ENCODE measurements at regions not wholly inside any gene's neighbourhood (a gene's known extent, or its start where the extent isn't known, plus 50 kb on each side); places are given as distances from the start of the nearest gene placed in this dataset.

- H3K27me3 ChIP-seq (ENCODE audit: insufficient read depth, low read length): no peaks in the 10 kb centered on the region
- no peaks in the 10 kb centered on the region for H3K4me1 ChIP-seq (ENCODE audit: insufficient read depth, low read length)
- no peaks in the 10 kb centered on the region for H3K36me3 ChIP-seq (ENCODE audit: insufficient read depth, low read depth, low read length)
- H3K9me3 ChIP-seq (ENCODE audit: insufficient read depth, low read depth, low read length): no peaks in the 10 kb centered on the region
- H3K27ac ChIP-seq (ENCODE audit: low read length): no peak overlapping the region
- no peak overlapping the region for H3K9ac ChIP-seq (ENCODE audit: low read depth, low read length)
- no peak overlapping the region for H3K4me3 ChIP-seq (ENCODE audit: low read length)
These were observed 179.8 kb downstream of the PRR20E start for GRCh38 chr13:57346786-57347185.

DNA sequence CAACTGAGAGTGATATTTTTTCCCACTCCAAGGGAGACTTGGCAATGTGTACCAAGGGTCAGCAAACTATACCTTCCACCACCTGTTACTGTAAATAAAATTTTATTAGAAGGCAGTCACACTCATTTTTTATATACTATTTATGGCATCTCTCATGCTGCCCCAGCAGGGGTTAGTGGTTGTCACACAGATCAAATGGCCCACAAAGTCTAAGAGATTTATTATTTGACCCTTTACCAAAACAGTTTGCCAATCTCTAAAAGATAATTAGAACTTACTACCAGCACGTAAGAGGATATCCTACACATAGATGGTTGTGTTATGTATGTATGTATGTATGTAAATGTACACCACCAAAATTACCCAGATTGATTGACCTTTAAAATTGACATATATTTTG is 185.1 kb downstream of the PRR20E start:
- no peaks in the 10 kb centered on the region for H3K36me3 ChIP-seq (ENCODE audit: insufficient read depth, low read depth, low read length)
- no peaks in the 10 kb centered on the region for H3K9me3 ChIP-seq (ENCODE audit: insufficient read depth, low read depth, low read length)
- no peaks in the 10 kb centered on the region for H3K27me3 ChIP-seq (ENCODE audit: insufficient read depth, low read length)
- H3K27ac ChIP-seq (ENCODE audit: low read length): no peak overlapping the region
- no peaks in the 10 kb centered on the region for H3K4me1 ChIP-seq (ENCODE audit: insufficient read depth, low read length)
- H3K4me3 ChIP-seq (ENCODE audit: low read length): no peak overlapping the region
- no peak overlapping the region for H3K9ac ChIP-seq (ENCODE audit: low read depth, low read length)

DNA sequence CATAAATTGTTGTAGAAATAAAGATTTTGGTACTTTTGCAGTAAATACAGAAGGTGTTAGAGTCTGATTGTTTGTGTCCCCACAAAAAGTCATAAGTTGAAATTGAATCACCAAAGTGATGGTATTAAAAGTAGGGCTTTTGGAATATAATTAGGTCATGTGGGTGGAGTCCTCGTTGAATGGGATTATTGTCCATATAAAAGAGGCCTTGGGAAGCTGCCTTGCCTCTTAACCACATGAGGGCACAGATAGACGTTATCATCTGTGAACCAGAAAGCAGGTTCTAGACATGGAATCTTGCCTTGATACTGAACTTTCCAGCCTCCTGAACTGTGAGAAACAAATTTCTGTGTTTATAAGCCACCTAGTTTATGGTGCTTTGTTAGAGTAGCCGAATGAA is 186.8 kb downstream of the PRR20E start:
- no peak overlapping the region for H3K9ac ChIP-seq (ENCODE audit: low read depth, low read length)
- no peaks in the 10 kb centered on the region for H3K27me3 ChIP-seq (ENCODE audit: insufficient read depth, low read length)
- no peaks in the 10 kb centered on the region for H3K9me3 ChIP-seq (ENCODE audit: insufficient read depth, low read depth, low read length)
- no peak overlapping the region for H3K4me3 ChIP-seq (ENCODE audit: low read length)
- H3K27ac ChIP-seq (ENCODE audit: low read length): no peak overlapping the region
- no peaks in the 10 kb centered on the region for H3K36me3 ChIP-seq (ENCODE audit: insufficient read depth, low read depth, low read length)
- H3K4me1 ChIP-seq (ENCODE audit: insufficient read depth, low read length): no peaks in the 10 kb centered on the region

DNA sequence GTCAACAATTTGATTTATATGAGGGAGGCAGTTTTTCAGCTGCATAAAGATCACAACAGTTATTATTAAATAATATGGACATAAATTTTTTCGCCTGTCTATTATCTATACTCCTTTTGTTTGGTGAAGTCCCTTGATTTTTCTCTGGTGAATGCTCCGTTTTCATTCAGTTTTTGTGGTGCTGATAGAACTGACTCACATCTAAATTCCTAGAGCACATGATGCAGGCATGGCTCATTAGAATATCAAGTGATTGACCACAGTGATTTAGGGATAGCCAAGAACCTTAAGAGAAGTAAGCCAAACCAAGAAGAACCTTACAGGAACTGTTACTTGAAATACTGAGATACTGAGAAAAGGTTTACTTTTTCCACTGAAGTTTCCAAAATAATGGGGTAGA is 208.9 kb downstream of the PRR20E start:
- Histone ChIP-seq H3K4me3 (ENCODE audit: low read length) (no peak overlapping the region), H3K9me3 (ENCODE audit: insufficient read depth, low read depth, low read length) (no peaks in the 10 kb centered on the region), H3K4me1 (ENCODE audit: insufficient read depth, low read length) (no peaks in the 10 kb centered on the region), H3K36me3 (ENCODE audit: insufficient read depth, low read depth, low read length) (no peaks in the 10 kb centered on the region), H3K27ac (ENCODE audit: low read length) (no peak overlapping the region), H3K27me3 (ENCODE audit: insufficient read depth, low read length) (no peaks in the 10 kb centered on the region), H3K9ac (ENCODE audit: low read depth, low read length) (no peak overlapping the region)

- H3K4me3 ChIP-seq (ENCODE audit: low read length): no peak overlapping the region
- H3K9me3 ChIP-seq (ENCODE audit: insufficient read depth, low read depth, low read length): no peaks in the 10 kb centered on the region
- no peak overlapping the region for H3K9ac ChIP-seq (ENCODE audit: low read depth, low read length)
- H3K4me1 ChIP-seq (ENCODE audit: insufficient read depth, low read length): 0 out of 2 replicates have a peak, but pooled peaks cover 2% of the 10 kb centered on the region
- H3K36me3 ChIP-seq (ENCODE audit: insufficient read depth, low read depth, low read length): no peaks in the 10 kb centered on the region
- H3K27ac ChIP-seq (ENCODE audit: low read length): no peak overlapping the region
- no peaks in the 10 kb centered on the region for H3K27me3 ChIP-seq (ENCODE audit: insufficient read depth, low read length)
These were observed 223.2 kb upstream of the PCDH17 start for GRCh38 chr13:57408312-57408711.

DNA sequence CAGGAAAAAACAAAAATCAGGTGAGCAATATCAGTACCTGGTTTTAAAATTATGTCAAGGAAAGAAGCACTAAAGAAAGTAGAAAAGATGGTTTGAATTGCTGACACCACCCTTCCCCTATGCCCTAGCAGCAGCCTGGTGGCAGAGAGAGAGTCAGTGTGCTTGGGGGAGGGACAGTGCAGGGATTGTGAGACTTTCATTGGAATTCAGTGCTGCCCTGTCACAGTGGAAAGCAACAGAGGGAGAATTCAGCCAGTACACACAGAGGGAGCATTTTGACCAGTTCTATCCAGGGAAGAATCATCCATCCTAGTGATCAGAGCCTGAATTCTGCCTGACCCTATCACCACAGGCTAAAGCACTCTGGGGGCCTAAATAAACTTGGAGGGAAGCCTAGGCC is 222.4 kb upstream of the PCDH17 start:
- no peaks in the 10 kb centered on the region for H3K27me3 ChIP-seq (ENCODE audit: insufficient read depth, low read length)
- H3K9me3 ChIP-seq (ENCODE audit: insufficient read depth, low read depth, low read length): no peaks in the 10 kb centered on the region
- no peak overlapping the region for H3K4me3 ChIP-seq (ENCODE audit: low read length)
- 0 out of 2 replicates have a peak, but pooled peaks cover 2% of the 10 kb centered on the region for H3K4me1 ChIP-seq (ENCODE audit: insufficient read depth, low read length)
- H3K36me3 ChIP-seq (ENCODE audit: insufficient read depth, low read depth, low read length): no peaks in the 10 kb centered on the region
- no peak overlapping the region for H3K9ac ChIP-seq (ENCODE audit: low read depth, low read length)
- H3K27ac ChIP-seq (ENCODE audit: low read length): no peak overlapping the region

GRCh38 chr13:57409656-57410055 is 221.9 kb upstream of the PCDH17 start:
- no peak overlapping the region for H3K27ac ChIP-seq (ENCODE audit: low read length)
- no peaks in the 10 kb centered on the region for H3K27me3 ChIP-seq (ENCODE audit: insufficient read depth, low read length)
- 0 out of 2 replicates have a peak, but pooled peaks cover 2% of the 10 kb centered on the region for H3K4me1 ChIP-seq (ENCODE audit: insufficient read depth, low read length)
- H3K4me3 ChIP-seq (ENCODE audit: low read length): no peak overlapping the region
- no peaks in the 10 kb centered on the region for H3K9me3 ChIP-seq (ENCODE audit: insufficient read depth, low read depth, low read length)
- H3K36me3 ChIP-seq (ENCODE audit: insufficient read depth, low read depth, low read length): no peaks in the 10 kb centered on the region
- no peak overlapping the region for H3K9ac ChIP-seq (ENCODE audit: low read depth, low read length)

GRCh38 chr13:57418067-57418677 is 213.4 kb upstream of the PCDH17 start:
- Histone ChIP-seq H3K27ac (ENCODE audit: low read length) (no peak overlapping the region), H3K9me3 (ENCODE audit: insufficient read depth, low read depth, low read length) (no peaks in the 10 kb centered on the region), H3K4me3 (ENCODE audit: low read length) (no peak overlapping the region), H3K36me3 (ENCODE audit: insufficient read depth, low read depth, low read length) (no peaks in the 10 kb centered on the region), H3K27me3 (ENCODE audit: insufficient read depth, low read length) (no peaks in the 10 kb centered on the region), H3K4me1 (ENCODE audit: insufficient read depth, low read length) (peaks cover 16% of the 10 kb centered on the region; the same call in 1 of the 2 replicates), H3K9ac (ENCODE audit: low read depth, low read length) (no peak overlapping the region)

DNA sequence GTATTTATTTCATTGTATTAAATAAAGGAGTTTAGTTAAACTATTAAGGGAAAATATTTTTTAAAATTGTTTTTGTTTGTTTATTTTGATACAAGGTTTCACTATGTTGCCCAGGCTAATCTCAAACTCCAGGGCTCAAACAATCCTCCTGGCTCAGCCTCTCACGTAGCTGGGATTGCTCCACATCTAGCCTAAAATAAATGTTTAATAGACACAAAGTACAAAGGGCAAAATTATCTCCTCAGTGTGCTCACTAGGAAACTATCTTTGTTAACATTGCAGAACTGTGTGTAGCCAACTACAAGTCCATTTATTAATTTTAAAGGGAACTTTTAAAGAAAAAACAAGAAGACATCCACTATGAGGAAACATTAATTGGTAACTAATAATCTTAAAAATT is 207.2 kb upstream of the PCDH17 start:
- Histone ChIP-seq H3K4me3 (ENCODE audit: low read length) (no peak overlapping the region), H3K27ac (ENCODE audit: low read length) (no peak overlapping the region)

DNA sequence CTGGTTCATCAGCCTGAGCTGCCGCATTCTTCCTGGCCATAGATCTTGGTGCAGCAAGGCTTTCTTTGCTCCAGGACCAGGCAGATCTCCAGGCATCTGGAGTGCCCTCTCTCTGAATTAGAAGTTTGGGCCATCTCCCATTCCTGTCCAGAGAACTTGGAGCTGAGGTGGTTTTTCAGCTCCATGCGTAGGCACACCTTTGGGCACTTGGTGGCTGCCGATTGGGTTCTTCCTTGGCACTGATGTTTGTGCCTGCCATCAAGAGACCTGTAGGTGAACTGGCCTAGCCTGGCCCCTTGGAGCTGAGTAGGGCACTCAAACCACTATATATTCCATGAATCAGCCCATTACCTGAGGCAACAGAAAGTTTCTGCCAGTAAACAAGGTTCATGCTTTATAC is 206.0 kb upstream of the PCDH17 start:
- Histone ChIP-seq H3K27ac (ENCODE audit: low read length) (no peak overlapping the region), H3K4me1 (ENCODE audit: insufficient read depth, low read length) (no peaks in the 10 kb centered on the region), H3K36me3 (ENCODE audit: insufficient read depth, low read depth, low read length) (no peaks in the 10 kb centered on the region), H3K4me3 (ENCODE audit: low read length) (no peak overlapping the region), H3K9me3 (ENCODE audit: insufficient read depth, low read depth, low read length) (no peaks in the 10 kb centered on the region; the same call in 1 of the 2 replicates), H3K27me3 (ENCODE audit: insufficient read depth, low read length) (no peaks in the 10 kb centered on the region), H3K9ac (ENCODE audit: low read depth, low read length) (no peak overlapping the region)

More for the DNA sequence above, 207.2 kb upstream of the PCDH17 start:
- Histone ChIP-seq H3K9ac (ENCODE audit: low read depth, low read length) (no peak overlapping the region), H3K36me3 (ENCODE audit: insufficient read depth, low read depth, low read length) (no peaks in the 10 kb centered on the region), H3K27me3 (ENCODE audit: insufficient read depth, low read length) (no peaks in the 10 kb centered on the region), H3K9me3 (ENCODE audit: insufficient read depth, low read depth, low read length) (no peaks in the 10 kb centered on the region), H3K4me1 (ENCODE audit: insufficient read depth, low read length) (no peaks in the 10 kb centered on the region)

GRCh38 chr13:57437587-57437986 is 194.0 kb upstream of the PCDH17 start:
- H3K36me3 ChIP-seq (ENCODE audit: insufficient read depth, low read depth, low read length): no peaks in the 10 kb centered on the region
- H3K27ac ChIP-seq (ENCODE audit: low read length): no peak overlapping the region
- H3K4me3 ChIP-seq (ENCODE audit: low read length): no peak overlapping the region
- no peaks in the 10 kb centered on the region for H3K9me3 ChIP-seq (ENCODE audit: insufficient read depth, low read depth, low read length)
- H3K9ac ChIP-seq (ENCODE audit: low read depth, low read length): no peak overlapping the region
- no peaks in the 10 kb centered on the region for H3K27me3 ChIP-seq (ENCODE audit: insufficient read depth, low read length)
- no peaks in the 10 kb centered on the region for H3K4me1 ChIP-seq (ENCODE audit: insufficient read depth, low read length)

DNA sequence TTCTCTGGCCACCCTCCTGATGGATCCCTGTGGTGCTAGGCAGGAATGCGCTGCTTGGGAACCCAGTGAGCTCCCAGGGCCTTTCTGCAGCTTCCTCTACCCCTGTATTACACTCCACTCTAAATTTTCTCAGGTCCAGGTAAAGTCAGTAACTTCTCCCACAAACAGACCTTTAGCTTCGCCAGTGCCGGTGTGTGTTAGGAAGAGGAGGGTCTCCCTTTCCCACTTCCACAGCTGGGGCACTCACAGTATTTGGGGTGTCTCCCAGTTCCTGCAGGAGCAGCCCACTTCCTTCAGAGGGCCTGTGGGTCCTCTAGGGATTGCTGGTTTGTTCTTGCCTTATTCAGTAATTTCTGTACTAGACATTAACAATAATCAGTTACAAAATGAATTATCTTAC is 193.5 kb upstream of the PCDH17 start:
- Histone ChIP-seq H3K9me3 (ENCODE audit: insufficient read depth, low read depth, low read length) (no peaks in the 10 kb centered on the region), H3K27me3 (ENCODE audit: insufficient read depth, low read length) (no peaks in the 10 kb centered on the region), H3K4me1 (ENCODE audit: insufficient read depth, low read length) (no peaks in the 10 kb centered on the region), H3K9ac (ENCODE audit: low read depth, low read length) (no peak overlapping the region), H3K27ac (ENCODE audit: low read length) (no peak overlapping the region), H3K4me3 (ENCODE audit: low read length) (no peak overlapping the region), H3K36me3 (ENCODE audit: insufficient read depth, low read depth, low read length) (no peaks in the 10 kb centered on the region)

All from iPS-20b (cell line).